K562 (cell line): ENCODE measurements at regions not wholly inside any gene's neighbourhood (a gene's known extent, or its start where the extent isn't known, plus 50 kb on each side); places are given as distances from the start of the nearest gene placed in this dataset.

Experiments used
- ARID1B ChIP-seq: fragments of 450-650 bp; IDR thresholded peaks from 2 replicates; pipeline ENCODE4 v1.6.1; 2016; ENCODE audit warnings: antibody characterized with exemption, mild to moderate bottlenecking, inconsistent platforms
- C11orf30 ChIP-seq: fragments of 450-650 bp; IDR thresholded peaks from 2 replicates; pipeline ENCODE4 v1.6.1; 2016; ENCODE audit warnings: low read depth, mild to moderate bottlenecking
- CTBP1 ChIP-seq: fragments of 450-650 bp; IDR thresholded peaks from 2 replicates; pipeline ENCODE4 v1.6.1; 2016; ENCODE audit warnings: borderline replicate concordance
- DIDO1 ChIP-seq: fragments of 450-650 bp; IDR thresholded peaks from 2 replicates; pipeline ENCODE4 v1.6.1; 2016; ENCODE audit warnings: low read depth, missing biosample characterization, missing genetic modification characterization
- NCOA6 ChIP-seq: fragments of 450-650 bp; IDR thresholded peaks from 2 replicates; pipeline ENCODE4 v1.6.1; 2017; ENCODE audit warnings: mild to moderate bottlenecking
- POLR2AphosphoS5 ChIP-seq: IDR thresholded peaks from 2 replicates; pipeline ENCODE4 v1.6.1; 2011; ENCODE audit warnings: mild to moderate bottlenecking, low read depth, low read length, moderate library complexity; ENCODE audit not compliant: control insufficient read depth, insufficient read depth
- RBFOX2 ChIP-seq: fragments of 200-400 bp; formaldehyde crosslinking; IDR thresholded peaks from 2 replicates; pipeline ENCODE4 v1.6.1; 2017; ENCODE audit warnings: low read depth, mild to moderate bottlenecking, low read length, moderate library complexity
- SLC30A9 ChIP-seq: fragments of 250-450 bp; sonication (Bioruptor Pico); IDR thresholded peaks from 2 replicates; pipeline ENCODE4 v1.8.0; 2022; ENCODE audit warnings: mild to moderate bottlenecking, moderate library complexity
- SMARCA4 ChIP-seq: fragments of 450-650 bp; IDR thresholded peaks from 2 replicates; pipeline ENCODE4 v1.6.1; 2016
- ZFP30 ChIP-seq: fragments of 250-450 bp; sonication (Bioruptor Pico); IDR thresholded peaks from 2 replicates; pipeline ENCODE4 v1.8.0; 2022; ENCODE audit warnings: moderate library complexity, mild to moderate bottlenecking, inconsistent platforms, borderline replicate concordance
- ZNF143 ChIP-seq: sonication (generic); formaldehyde crosslinking; IDR thresholded peaks from 2 replicates; pipeline ENCODE4 v1.9.0; 2022; ENCODE audit warnings: mild to moderate bottlenecking, missing genetic modification reagents
- ZNF584 ChIP-seq: fragments of 200-800 bp; sonication (Bioruptor generic); IDR thresholded peaks from 2 replicates; pipeline ENCODE4 v1.6.1; 2016; ENCODE audit warnings: low read depth, mild to moderate bottlenecking, missing genetic modification characterization, missing compliant biosample characterization
- ZZZ3 ChIP-seq: fragments of 450-650 bp; IDR thresholded peaks from 2 replicates; pipeline ENCODE4 v1.6.1; 2016; ENCODE audit warnings: antibody characterized with exemption, mild to moderate bottlenecking, moderate library complexity
- TF ChIP-seq, protein P1 (sequence below), 2 experiments: fragments of 200-800 bp in 1 of 2; sonication (Bioruptor generic) in 1 of 2; sonication (generic) in 1 of 2; formaldehyde crosslinking in 1 of 2; IDR thresholded peaks in 1 of 2; conservative IDR thresholded peaks in 1 of 2; 2 replicates each; pipeline versions ENCODE4 v1.5.0 to v1.6.1; 2016 to 2020; ENCODE audit warnings: missing compliant biosample characterization in 1 of 2, missing genetic modification characterization in 1 of 2, missing genetic modification reagents in 1 of 2
- TF ChIP-seq, protein P2 (sequence below), 2 experiments: fragments of 150-350 bp in 1 of 2; IDR thresholded peaks; 2 replicates each; pipeline ENCODE4 v1.6.1; 2012 to 2016; ENCODE audit warnings: low read depth in 2 of 2, low read length in 2 of 2, mild to moderate bottlenecking in 1 of 2, moderate library complexity in 1 of 2
- TF ChIP-seq, protein P3 (sequence below), 2 experiments: fragments of 250-450 bp in 1 of 2; fragments of 450-650 bp in 1 of 2; sonication (Bioruptor Pico) in 1 of 2; IDR thresholded peaks; 2 replicates each; pipeline versions ENCODE4 v1.6.1 to v1.8.0; 2016 to 2021; ENCODE audit warnings: mild to moderate bottlenecking in 2 of 2, moderate library complexity in 2 of 2, missing compliant biosample characterization in 1 of 2, missing genetic modification characterization in 1 of 2
- TF ChIP-seq, protein P4 (sequence below): fragments of 450-650 bp; formaldehyde crosslinking; IDR thresholded peaks from 2 replicates; pipeline ENCODE4 v1.4.0; 2020; ENCODE audit warnings: mild to moderate bottlenecking, moderate library complexity
- TF ChIP-seq, protein P5 (sequence below): fragments of 200-800 bp; sonication (Bioruptor generic); IDR thresholded peaks from 2 replicates; pipeline ENCODE4 v1.6.1; 2017; ENCODE audit warnings: missing genetic modification characterization, missing compliant biosample characterization
- TF ChIP-seq, protein P6 (sequence below): sonication (generic); formaldehyde crosslinking; IDR thresholded peaks from 2 replicates; pipeline ENCODE4 v1.8.0; 2022; ENCODE audit warnings: mild to moderate bottlenecking, low read depth, missing genetic modification reagents

DNA sequence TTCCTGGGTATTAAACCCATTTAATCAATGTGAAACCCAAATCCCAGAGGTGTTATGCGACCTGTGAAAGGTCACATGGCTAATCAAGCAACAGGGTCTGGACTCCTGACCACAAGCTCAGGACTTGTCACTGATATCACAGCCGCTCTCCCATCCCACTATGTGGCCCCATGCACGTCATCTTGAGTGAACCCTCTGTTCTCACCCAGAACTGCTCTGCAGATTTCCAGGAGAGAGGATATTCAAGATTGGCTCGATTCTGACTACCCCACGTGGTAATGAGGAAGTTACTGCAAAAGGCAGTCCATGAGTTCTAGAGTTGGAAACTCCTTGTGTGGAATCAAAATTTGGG lies 173.5 kb upstream of the ETV3 start (continued):
- TF ChIP-seq, protein P1, sequence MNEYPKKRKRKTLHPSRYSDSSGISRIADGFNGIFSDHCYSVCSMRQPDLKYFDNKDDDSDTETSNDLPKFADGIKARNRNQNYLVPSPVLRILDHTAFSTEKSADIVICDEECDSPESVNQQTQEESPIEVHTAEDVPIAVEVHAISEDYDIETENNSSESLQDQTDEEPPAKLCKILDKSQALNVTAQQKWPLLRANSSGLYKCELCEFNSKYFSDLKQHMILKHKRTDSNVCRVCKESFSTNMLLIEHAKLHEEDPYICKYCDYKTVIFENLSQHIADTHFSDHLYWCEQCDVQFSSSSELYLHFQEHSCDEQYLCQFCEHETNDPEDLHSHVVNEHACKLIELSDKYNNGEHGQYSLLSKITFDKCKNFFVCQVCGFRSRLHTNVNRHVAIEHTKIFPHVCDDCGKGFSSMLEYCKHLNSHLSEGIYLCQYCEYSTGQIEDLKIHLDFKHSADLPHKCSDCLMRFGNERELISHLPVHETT (CRISPR knock-in tag; conservative IDR thresholded peaks at IDR 0.05 in 1 of 2, IDR thresholded peaks at IDR 0.05 in 1 of 2), result no peak
- TF ChIP-seq RBFOX2 (no peak), DIDO1 (no peak), SMARCA4 (no peak), ZFP30 (CRISPR knock-in tag) (no peak), ZNF143 (no peak), ZNF584 (no peak), ARID1B (peak; percentile 27; the same call in 1 of the 2 replicates), SLC30A9 (CRISPR knock-in tag) (no peak), NCOA6 (no peak), ZZZ3 (no peak), CTBP1 (0 out of 2 replicates have a peak, but pooled peaks have one; percentile 25), POLR2AphosphoS5 (no peak), C11orf30 (no peak)
- TF ChIP-seq, protein P2, sequence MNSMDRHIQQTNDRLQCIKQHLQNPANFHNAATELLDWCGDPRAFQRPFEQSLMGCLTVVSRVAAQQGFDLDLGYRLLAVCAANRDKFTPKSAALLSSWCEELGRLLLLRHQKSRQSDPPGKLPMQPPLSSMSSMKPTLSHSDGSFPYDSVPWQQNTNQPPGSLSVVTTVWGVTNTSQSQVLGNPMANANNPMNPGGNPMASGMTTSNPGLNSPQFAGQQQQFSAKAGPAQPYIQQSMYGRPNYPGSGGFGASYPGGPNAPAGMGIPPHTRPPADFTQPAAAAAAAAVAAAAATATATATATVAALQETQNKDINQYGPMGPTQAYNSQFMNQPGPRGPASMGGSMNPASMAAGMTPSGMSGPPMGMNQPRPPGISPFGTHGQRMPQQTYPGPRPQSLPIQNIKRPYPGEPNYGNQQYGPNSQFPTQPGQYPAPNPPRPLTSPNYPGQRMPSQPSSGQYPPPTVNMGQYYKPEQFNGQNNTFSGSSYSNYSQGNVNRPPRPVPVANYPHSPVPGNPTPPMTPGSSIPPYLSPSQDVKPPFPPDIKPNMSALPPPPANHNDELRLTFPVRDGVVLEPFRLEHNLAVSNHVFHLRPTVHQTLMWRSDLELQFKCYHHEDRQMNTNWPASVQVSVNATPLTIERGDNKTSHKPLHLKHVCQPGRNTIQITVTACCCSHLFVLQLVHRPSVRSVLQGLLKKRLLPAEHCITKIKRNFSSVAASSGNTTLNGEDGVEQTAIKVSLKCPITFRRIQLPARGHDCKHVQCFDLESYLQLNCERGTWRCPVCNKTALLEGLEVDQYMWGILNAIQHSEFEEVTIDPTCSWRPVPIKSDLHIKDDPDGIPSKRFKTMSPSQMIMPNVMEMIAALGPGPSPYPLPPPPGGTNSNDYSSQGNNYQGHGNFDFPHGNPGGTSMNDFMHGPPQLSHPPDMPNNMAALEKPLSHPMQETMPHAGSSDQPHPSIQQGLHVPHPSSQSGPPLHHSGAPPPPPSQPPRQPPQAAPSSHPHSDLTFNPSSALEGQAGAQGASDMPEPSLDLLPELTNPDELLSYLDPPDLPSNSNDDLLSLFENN (IDR thresholded peaks at IDR 0.05; ENCODE audit: low read depth in 2 of 2, low read length in 2 of 2), result 0 out of 4 replicates have a peak, but pooled peaks of 1 of the 2 experiments have one; percentile 11
- TF ChIP-seq, protein P3, sequence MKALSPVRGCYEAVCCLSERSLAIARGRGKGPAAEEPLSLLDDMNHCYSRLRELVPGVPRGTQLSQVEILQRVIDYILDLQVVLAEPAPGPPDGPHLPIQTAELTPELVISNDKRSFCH (CRISPR knock-in tag; IDR thresholded peaks at IDR 0.05), result no peak
- TF ChIP-seq, protein P3 (tag; IDR thresholded peaks at IDR 0.05), result peak; percentile 94
- TF ChIP-seq, protein P4, sequence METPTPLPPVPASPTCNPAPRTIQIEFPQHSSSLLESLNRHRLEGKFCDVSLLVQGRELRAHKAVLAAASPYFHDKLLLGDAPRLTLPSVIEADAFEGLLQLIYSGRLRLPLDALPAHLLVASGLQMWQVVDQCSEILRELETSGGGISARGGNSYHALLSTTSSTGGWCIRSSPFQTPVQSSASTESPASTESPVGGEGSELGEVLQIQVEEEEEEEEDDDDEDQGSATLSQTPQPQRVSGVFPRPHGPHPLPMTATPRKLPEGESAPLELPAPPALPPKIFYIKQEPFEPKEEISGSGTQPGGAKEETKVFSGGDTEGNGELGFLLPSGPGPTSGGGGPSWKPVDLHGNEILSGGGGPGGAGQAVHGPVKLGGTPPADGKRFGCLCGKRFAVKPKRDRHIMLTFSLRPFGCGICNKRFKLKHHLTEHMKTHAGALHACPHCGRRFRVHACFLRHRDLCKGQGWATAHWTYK (CRISPR knock-in tag), result no peak
- TF ChIP-seq, protein P5, sequence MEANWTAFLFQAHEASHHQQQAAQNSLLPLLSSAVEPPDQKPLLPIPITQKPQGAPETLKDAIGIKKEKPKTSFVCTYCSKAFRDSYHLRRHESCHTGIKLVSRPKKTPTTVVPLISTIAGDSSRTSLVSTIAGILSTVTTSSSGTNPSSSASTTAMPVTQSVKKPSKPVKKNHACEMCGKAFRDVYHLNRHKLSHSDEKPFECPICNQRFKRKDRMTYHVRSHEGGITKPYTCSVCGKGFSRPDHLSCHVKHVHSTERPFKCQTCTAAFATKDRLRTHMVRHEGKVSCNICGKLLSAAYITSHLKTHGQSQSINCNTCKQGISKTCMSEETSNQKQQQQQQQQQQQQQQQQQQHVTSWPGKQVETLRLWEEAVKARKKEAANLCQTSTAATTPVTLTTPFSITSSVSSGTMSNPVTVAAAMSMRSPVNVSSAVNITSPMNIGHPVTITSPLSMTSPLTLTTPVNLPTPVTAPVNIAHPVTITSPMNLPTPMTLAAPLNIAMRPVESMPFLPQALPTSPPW (CRISPR knock-in tag), result no peak; the same call in 1 of the 2 replicates
- TF ChIP-seq, protein P6, sequence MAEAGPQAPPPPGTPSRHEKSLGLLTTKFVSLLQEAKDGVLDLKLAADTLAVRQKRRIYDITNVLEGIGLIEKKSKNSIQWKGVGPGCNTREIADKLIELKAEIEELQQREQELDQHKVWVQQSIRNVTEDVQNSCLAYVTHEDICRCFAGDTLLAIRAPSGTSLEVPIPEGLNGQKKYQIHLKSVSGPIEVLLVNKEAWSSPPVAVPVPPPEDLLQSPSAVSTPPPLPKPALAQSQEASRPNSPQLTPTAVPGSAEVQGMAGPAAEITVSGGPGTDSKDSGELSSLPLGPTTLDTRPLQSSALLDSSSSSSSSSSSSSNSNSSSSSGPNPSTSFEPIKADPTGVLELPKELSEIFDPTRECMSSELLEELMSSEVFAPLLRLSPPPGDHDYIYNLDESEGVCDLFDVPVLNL (CRISPR knock-in tag), result no peak
